Vagina (tissue), 2 donors: ENCODE measurements at regions not wholly inside any gene's neighbourhood (a gene's known extent, or its start where the extent isn't known, plus 50 kb on each side); places are given as distances from the start of the nearest gene placed in this dataset.

ENCODE experiments used
- DNase-seq, 2 donors: peaks; one replicate each; pipeline ENCODE4 v3.0.0-alpha.2; 2017; ENCODE audit errors: extremely low spot score in 2 of 2
- H3K27ac ChIP-seq: fragments of 200-600 bp; sonication (generic); one replicate; pipeline ENCODE4 v1.5.1; 2019
- H3K27me3 ChIP-seq: fragments of 200-600 bp; sonication (generic); one replicate; pipeline ENCODE4 v1.5.1; 2019
- H3K36me3 ChIP-seq, 2 donors: fragments of 200-600 bp; sonication (generic); one replicate each; pipeline ENCODE4 v1.5.1; 2017 to 2019
- H3K4me1 ChIP-seq: fragments of 200-600 bp; sonication (generic); one replicate; pipeline ENCODE4 v1.5.1; 2019
- H3K4me3 ChIP-seq, 2 donors: fragments of 200-600 bp; sonication (generic); 1 replicate in 1 of 2; 2 replicates in 1 of 2; pipeline ENCODE4 v1.5.1; 2016 to 2019
- H3K9me3 ChIP-seq: fragments of 200-600 bp; sonication (generic); one replicate; pipeline ENCODE4 v1.5.1; 2019
- POLR2A ChIP-seq, 2 donors: fragments of 450-650 bp; IDR thresholded peaks; one replicate each; pipeline ENCODE4 v1.6.1; 2017; ENCODE audit warnings: antibody characterized with exemption in 2 of 2, mild to moderate bottlenecking in 2 of 2, moderate library complexity in 2 of 2
- POLR2AphosphoS5 ChIP-seq, 2 donors: sonication (generic); formaldehyde crosslinking; IDR thresholded peaks; one replicate each; pipeline ENCODE4 v1.9.0; 2017; ENCODE audit warnings: antibody characterized with exemption in 2 of 2, mild to moderate bottlenecking in 2 of 2, low read depth in 1 of 2; ENCODE audit not compliant: insufficient read depth in 1 of 2
- intact Hi-C: fragments of 100-400 bp; cut with DNase I; formaldehyde crosslinking; loops from one replicate; pipeline ENCODE4 v1.15.1; 2023
- TF ChIP-seq, protein P1 (sequence below), 3 experiments: fragments of 450-650 bp in 2 of 3; fragments of 200-600 bp in 1 of 3; sonication (generic) in 1 of 3; IDR thresholded peaks; one replicate each; pipeline ENCODE4 v1.5.1; 2017 to 2019; ENCODE audit warnings: antibody characterized with exemption in 3 of 3, mild to moderate bottlenecking in 2 of 3, moderate library complexity in 2 of 3

DNA sequence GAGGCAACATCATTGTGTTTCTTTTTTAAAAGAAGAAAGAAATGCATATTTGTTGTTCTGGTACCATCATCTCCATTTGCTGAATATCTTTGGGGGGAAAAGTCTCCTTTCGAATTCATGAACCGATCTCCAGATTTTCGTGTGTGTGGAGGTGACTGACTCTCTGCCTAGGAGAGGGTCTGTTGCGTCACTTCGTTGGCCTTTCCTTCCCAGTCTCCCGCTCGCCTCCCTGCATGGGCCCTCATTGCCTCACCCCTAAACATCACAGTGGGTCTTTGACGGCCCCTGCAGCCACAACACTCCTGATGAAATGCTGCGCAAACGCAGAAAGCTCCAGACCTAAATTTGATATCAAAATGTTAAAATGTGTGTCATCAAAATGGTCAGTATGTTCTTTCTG lies 103.2 kb upstream of the RALGPS2 start:
- H3K27ac ChIP-seq: no peak overlapping the region
- DNase-seq: no peak
- H3K4me3 ChIP-seq: no peak overlapping the region
- no peaks in the 10 kb centered on the region for H3K9me3 ChIP-seq
- no peaks in the 10 kb centered on the region for H3K4me1 ChIP-seq
- intact Hi-C loops: no loop called here
- TF ChIP-seq, protein P1, sequence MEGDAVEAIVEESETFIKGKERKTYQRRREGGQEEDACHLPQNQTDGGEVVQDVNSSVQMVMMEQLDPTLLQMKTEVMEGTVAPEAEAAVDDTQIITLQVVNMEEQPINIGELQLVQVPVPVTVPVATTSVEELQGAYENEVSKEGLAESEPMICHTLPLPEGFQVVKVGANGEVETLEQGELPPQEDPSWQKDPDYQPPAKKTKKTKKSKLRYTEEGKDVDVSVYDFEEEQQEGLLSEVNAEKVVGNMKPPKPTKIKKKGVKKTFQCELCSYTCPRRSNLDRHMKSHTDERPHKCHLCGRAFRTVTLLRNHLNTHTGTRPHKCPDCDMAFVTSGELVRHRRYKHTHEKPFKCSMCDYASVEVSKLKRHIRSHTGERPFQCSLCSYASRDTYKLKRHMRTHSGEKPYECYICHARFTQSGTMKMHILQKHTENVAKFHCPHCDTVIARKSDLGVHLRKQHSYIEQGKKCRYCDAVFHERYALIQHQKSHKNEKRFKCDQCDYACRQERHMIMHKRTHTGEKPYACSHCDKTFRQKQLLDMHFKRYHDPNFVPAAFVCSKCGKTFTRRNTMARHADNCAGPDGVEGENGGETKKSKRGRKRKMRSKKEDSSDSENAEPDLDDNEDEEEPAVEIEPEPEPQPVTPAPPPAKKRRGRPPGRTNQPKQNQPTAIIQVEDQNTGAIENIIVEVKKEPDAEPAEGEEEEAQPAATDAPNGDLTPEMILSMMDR (IDR thresholded peaks at IDR 0.05): no peak
- TF ChIP-seq POLR2AphosphoS5 (IDR thresholded peaks at IDR 0.05; ENCODE audit: insufficient read depth in 1 of 2, low read depth in 1 of 2) (no peak), POLR2A (IDR thresholded peaks at IDR 0.05) (no peak)
- H3K36me3 ChIP-seq: no peaks in the 10 kb centered on the region
- H3K27me3 ChIP-seq: no peaks in the 10 kb centered on the region

DNA sequence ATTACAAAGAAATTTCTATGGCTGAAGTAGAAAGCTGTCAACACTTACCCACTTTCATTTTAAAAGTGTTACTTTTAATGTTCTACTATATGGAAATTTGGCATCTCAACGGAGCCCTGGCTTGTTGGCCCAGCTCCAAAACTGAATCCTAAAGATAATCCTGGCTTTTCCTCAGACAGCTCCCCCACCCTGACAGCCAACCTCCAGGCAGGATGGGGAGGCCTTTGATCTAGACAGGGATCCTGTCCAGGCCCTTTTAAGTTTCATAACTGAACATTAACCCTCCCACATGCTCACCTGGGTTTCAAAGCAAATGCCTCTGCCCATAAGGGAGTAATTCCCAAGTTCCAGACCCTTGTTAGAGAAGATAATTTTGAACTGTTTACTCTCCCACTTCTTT lies 99.3 kb upstream of the RALGPS2 start:
- H3K4me1 ChIP-seq: peaks cover 6% of the 10 kb centered on the region
- no peak for TF ChIP-seq POLR2AphosphoS5 (IDR thresholded peaks at IDR 0.05; ENCODE audit: insufficient read depth in 1 of 2, low read depth in 1 of 2)
- TF ChIP-seq POLR2A (IDR thresholded peaks at IDR 0.05): no peak
- TF ChIP-seq, protein P1 (IDR thresholded peaks at IDR 0.05): no peak
- no peak for DNase-seq

DNA sequence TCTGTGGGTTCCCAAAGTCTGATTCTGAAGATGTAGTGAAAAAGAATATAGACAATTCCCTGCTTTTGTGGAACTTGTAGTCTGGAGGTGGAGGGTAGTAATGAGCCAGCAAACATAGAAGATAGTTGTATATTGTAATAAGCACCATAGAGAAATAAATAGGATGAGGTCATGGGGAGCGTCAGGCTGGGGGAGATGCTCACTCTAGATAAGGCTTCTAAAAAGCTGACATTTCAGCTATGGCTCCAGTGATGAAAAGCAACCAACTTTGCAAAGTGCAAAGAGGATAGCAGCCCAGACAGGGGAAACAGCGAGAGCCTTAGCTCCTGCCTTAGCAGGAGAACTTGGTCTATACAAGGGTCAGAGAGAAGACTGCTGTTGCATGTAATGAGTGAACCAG lies 98.0 kb upstream of the RALGPS2 start:
- intact Hi-C loops: no loop called here
- Histone ChIP-seq H3K27me3 (no peaks in the 10 kb centered on the region), H3K36me3 (no peaks in the 10 kb centered on the region), H3K4me3 (no peak overlapping the region), H3K4me1 (peaks cover 6% of the 10 kb centered on the region), H3K27ac (no peak overlapping the region), H3K9me3 (no peaks in the 10 kb centered on the region)
- TF ChIP-seq POLR2AphosphoS5 (IDR thresholded peaks at IDR 0.05; ENCODE audit: insufficient read depth in 1 of 2, low read depth in 1 of 2) (no peak), POLR2A (IDR thresholded peaks at IDR 0.05) (no peak)
- TF ChIP-seq, protein P1 (IDR thresholded peaks at IDR 0.05): no peak
- no peak for DNase-seq

More for the DNA sequence above, 99.3 kb upstream of the RALGPS2 start:
- Histone ChIP-seq H3K36me3 (no peaks in the 10 kb centered on the region), H3K27me3 (no peaks in the 10 kb centered on the region), H3K27ac (no peak overlapping the region), H3K9me3 (no peaks in the 10 kb centered on the region), H3K4me3 (no peak overlapping the region)
- intact Hi-C loops: loop anchor here (2.0 kb wide), 1 partner anchor 17 kb away; no protein-coding TSS in a partner anchor

DNA sequence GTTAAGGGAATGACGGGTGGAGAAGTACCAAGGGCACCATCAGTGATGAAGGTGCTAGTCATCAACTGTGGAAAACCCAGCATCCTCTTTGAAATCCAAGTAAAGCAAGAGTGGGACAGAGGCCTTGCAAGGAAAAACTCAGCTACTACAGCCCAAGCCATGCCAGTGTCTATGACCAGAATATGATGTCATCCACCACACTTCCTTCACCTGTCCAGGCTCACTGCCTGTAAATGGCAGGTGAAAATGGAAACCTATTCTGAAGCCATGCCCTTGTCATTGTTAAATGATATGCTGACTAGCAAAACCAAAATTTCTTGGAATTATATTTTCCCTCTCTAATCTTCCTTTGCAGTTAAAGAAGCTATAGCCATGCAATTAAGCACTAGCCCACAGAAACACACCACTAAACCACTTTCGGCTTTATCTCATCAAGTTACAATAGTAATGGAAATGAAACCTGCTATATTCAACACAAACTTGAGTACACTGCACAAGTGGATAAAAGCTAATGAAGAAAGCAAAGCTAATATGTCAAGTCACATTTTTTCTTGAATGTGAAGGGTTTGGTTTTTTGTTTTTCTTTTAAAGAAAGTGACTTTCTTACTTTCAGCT lies 96.3 kb upstream of the RALGPS2 start:
- DNase-seq: no peak
- Histone ChIP-seq H3K4me3 (no peak overlapping the region), H3K27me3 (no peaks in the 10 kb centered on the region), H3K9me3 (no peaks in the 10 kb centered on the region), H3K36me3 (no peaks in the 10 kb centered on the region), H3K27ac (no peak overlapping the region), H3K4me1 (peaks cover 6% of the 10 kb centered on the region)
- intact Hi-C loops: no loop called here
- TF ChIP-seq, protein P1 (IDR thresholded peaks at IDR 0.05): no peak
- no peak for TF ChIP-seq POLR2AphosphoS5 (IDR thresholded peaks at IDR 0.05; ENCODE audit: insufficient read depth in 1 of 2, low read depth in 1 of 2)
- TF ChIP-seq POLR2A (IDR thresholded peaks at IDR 0.05): no peak
